Prostate gland (tissue), 2 donors: ENCODE measurements at regions not wholly inside any gene's neighbourhood (a gene's known extent, or its start where the extent isn't known, plus 50 kb on each side); places are given as distances from the start of the nearest gene placed in this dataset.

ENCODE experiments used
- DNase-seq: peaks from one replicate; pipeline ENCODE4 v3.0.0-alpha.2; 2019; ENCODE audit warnings: low spot score
- H3K27ac ChIP-seq, 2 donors: fragments of 200-600 bp; sonication (generic); 2 replicates each; pipeline ENCODE4 v1.5.1; 2017 to 2019
- H3K27me3 ChIP-seq: fragments of 200-600 bp; sonication (generic); replicated peaks from 2 replicates; pipeline ENCODE4 v1.5.1; 2019; ENCODE audit not compliant: insufficient read depth
- H3K36me3 ChIP-seq, 2 donors: fragments of 200-600 bp; sonication (generic); 1 replicate in 1 of 2; 2 replicates in 1 of 2; pipeline versions ENCODE4 v1.5.1 to v1.8.1; 2017 to 2019
- H3K4me1 ChIP-seq: fragments of 200-600 bp; sonication (generic); replicated peaks from 2 replicates; pipeline ENCODE4 v1.5.1; 2019
- H3K4me3 ChIP-seq, 2 donors: fragments of 200-600 bp; sonication (generic); 2 replicates each; pipeline ENCODE4 v1.5.1; 2017 to 2019
- H3K9me3 ChIP-seq: fragments of 200-600 bp; sonication (generic); 2 replicates; pipeline ENCODE4 v1.5.1; 2017
- POLR2A ChIP-seq: fragments of 450-650 bp; IDR thresholded peaks from one replicate; pipeline ENCODE4 v1.6.1; 2016; ENCODE audit warnings: antibody characterized with exemption, mild to moderate bottlenecking
- POLR2AphosphoS5 ChIP-seq: sonication (generic); formaldehyde crosslinking; IDR thresholded peaks from one replicate; pipeline ENCODE4 v1.6.1; 2017; ENCODE audit warnings: antibody characterized with exemption
- WGBS: methylation state at CpG from one replicate; pipeline ENCODE4 v1.1.5; 2018; 5-methylcytosine and 5-hydroxymethylcytosine counted together
- intact Hi-C: fragments of 100-400 bp; cut with DNase I; formaldehyde crosslinking; loops from one replicate; pipeline ENCODE4 v1.14.2; 2022
- TF ChIP-seq, protein P1 (sequence below), 4 experiments: fragments of 200-600 bp in 2 of 4; fragments of 450-650 bp in 2 of 4; sonication (generic) in 2 of 4; IDR thresholded peaks; 1 replicate in 3 of 4; 2 replicates in 1 of 4; pipeline ENCODE4 v1.5.1; 2016 to 2019; ENCODE audit warnings: antibody characterized with exemption in 4 of 4, mild to moderate bottlenecking in 2 of 4, moderate library complexity in 2 of 4

DNA sequence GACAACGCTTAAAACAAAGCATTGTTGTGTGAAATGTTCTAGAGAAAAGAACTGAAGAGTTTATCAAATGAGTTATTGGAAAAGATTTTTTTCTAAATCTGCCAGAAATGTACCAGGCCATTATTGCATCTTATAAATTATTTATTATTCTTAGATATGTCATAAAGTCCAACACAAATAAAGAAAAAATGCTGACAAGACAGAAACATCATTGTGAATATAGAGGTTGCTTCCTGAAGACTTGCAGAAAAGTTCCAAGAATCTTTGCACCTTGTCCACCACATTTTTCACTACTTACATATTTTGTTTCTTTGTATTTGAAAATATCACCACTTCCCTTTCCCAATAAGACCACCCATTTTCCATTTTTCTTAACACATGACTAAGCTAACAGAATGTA lies 545.8 kb downstream of the IQCM start:
- H3K36me3 ChIP-seq: no peaks in the 10 kb centered on the region
- H3K27ac ChIP-seq: no peak overlapping the region
- DNase-seq: no peak
- WGBS: 89% methylated on average over 1 of the region's 1 CpG
- no peaks in the 10 kb centered on the region for H3K9me3 ChIP-seq
- no peak overlapping the region for H3K4me3 ChIP-seq
- TF ChIP-seq POLR2A (no peak), POLR2AphosphoS5 (no peak)
- TF ChIP-seq, protein P1, sequence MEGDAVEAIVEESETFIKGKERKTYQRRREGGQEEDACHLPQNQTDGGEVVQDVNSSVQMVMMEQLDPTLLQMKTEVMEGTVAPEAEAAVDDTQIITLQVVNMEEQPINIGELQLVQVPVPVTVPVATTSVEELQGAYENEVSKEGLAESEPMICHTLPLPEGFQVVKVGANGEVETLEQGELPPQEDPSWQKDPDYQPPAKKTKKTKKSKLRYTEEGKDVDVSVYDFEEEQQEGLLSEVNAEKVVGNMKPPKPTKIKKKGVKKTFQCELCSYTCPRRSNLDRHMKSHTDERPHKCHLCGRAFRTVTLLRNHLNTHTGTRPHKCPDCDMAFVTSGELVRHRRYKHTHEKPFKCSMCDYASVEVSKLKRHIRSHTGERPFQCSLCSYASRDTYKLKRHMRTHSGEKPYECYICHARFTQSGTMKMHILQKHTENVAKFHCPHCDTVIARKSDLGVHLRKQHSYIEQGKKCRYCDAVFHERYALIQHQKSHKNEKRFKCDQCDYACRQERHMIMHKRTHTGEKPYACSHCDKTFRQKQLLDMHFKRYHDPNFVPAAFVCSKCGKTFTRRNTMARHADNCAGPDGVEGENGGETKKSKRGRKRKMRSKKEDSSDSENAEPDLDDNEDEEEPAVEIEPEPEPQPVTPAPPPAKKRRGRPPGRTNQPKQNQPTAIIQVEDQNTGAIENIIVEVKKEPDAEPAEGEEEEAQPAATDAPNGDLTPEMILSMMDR (IDR thresholded peaks at IDR 0.05): no peak
- no peaks in the 10 kb centered on the region for H3K27me3 ChIP-seq
- no peaks in the 10 kb centered on the region for H3K4me1 ChIP-seq
- intact Hi-C loops: no loop called here

DNA sequence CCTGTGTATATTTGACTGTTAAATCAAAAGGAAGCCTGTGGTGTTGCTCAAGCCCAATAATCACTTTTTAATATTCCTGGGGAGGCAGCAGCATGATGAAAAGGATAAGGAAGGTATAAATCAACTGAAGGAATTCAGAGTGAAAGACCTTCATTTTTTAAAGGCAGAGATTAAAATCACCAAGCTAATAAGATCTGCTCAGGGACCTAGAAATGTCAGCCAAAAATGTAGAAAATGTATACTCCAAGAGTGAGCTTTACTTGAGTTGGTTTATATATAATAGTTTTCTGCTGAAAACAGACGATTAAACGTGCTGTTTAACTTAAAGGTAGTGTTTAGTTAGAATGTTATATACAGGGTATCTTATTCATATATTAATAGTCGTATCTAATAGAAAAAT lies 549.3 kb downstream of the IQCM start:
- no peak for DNase-seq
- no peaks in the 10 kb centered on the region for H3K36me3 ChIP-seq
- no peaks in the 10 kb centered on the region for H3K4me1 ChIP-seq
- H3K27me3 ChIP-seq: no peaks in the 10 kb centered on the region
- TF ChIP-seq POLR2A: no peak
- TF ChIP-seq, protein P1 (IDR thresholded peaks at IDR 0.05): no peak
- no peak for TF ChIP-seq POLR2AphosphoS5
- no peak overlapping the region for H3K27ac ChIP-seq
- no peak overlapping the region for H3K4me3 ChIP-seq
- no peaks in the 10 kb centered on the region for H3K9me3 ChIP-seq
- 25% methylated on average over 3 of the region's 3 CpGs for WGBS
- intact Hi-C loops: no loop called here

DNA sequence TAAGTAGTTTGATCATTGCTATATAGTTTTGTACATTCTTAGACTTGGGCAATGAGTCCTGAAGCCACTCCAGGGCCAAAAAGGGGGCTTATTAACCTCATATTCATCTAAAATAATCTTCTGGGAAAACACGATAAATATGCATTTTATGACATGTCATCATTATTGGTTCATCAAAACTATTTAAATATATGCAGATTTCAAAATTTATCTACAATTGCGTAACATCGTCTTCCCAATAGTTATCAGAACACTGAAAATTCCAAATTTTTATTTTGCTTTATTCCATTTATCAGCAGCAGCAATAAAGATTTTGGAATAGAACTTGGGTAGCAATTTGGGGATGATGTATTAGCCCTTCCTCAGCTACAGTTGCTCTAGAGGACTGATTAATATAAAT lies 550.0 kb downstream of the IQCM start:
- Histone ChIP-seq H3K4me3 (no peak overlapping the region), H3K27ac (no peak overlapping the region), H3K36me3 (no peaks in the 10 kb centered on the region), H3K9me3 (no peaks in the 10 kb centered on the region), H3K27me3 (no peaks in the 10 kb centered on the region), H3K4me1 (no peaks in the 10 kb centered on the region)
- intact Hi-C loops: no loop called here
- TF ChIP-seq POLR2A (no peak), POLR2AphosphoS5 (no peak)
- TF ChIP-seq, protein P1 (IDR thresholded peaks at IDR 0.05): no peak
- no peak for DNase-seq
- 64% methylated on average over 3 of the region's 3 CpGs for WGBS

DNA sequence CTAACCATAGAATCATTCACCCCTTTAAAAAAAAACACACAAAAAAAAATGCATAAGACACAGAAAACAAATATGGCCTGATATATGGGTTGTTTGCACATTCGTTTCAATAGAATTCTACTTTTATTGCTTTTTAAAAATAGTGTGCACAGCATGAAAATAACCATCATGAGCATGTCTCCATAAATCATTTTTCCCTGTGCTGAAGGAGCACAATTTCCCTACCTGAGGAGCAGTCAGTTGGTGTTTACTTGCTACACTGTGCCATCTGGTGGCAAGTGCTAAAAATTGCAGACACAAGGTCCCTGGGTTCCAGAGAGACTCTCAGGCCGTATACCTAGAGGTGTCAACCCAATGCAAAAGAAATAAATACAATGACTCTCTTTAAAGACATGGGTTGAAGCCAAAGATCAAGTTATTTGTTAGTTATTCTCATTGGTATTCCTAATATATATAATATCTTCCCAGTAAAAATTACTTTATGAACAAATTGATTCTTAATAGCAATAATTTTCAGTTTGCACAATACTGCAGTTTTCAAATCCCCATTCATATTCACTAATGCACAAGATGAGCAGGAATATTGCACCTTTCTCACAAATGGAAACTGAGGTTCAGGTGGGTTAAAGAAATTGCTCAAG lies 551.4 kb downstream of the IQCM start:
- H3K27me3 ChIP-seq: no peaks in the 10 kb centered on the region
- H3K27ac ChIP-seq: no peak overlapping the region
- no peak for TF ChIP-seq POLR2A
- TF ChIP-seq, protein P1 (IDR thresholded peaks at IDR 0.05): peak in 3 of 4 experiments; percentile 29 to 56 (median 54)
- WGBS: 50% methylated on average over 2 of the region's 2 CpGs
- no peak overlapping the region for H3K4me3 ChIP-seq
- H3K9me3 ChIP-seq: no peaks in the 10 kb centered on the region
- H3K36me3 ChIP-seq: no peaks in the 10 kb centered on the region
- intact Hi-C loops: no loop called here
- peak; percentile 5 for DNase-seq
- H3K4me1 ChIP-seq: no peaks in the 10 kb centered on the region

DNA sequence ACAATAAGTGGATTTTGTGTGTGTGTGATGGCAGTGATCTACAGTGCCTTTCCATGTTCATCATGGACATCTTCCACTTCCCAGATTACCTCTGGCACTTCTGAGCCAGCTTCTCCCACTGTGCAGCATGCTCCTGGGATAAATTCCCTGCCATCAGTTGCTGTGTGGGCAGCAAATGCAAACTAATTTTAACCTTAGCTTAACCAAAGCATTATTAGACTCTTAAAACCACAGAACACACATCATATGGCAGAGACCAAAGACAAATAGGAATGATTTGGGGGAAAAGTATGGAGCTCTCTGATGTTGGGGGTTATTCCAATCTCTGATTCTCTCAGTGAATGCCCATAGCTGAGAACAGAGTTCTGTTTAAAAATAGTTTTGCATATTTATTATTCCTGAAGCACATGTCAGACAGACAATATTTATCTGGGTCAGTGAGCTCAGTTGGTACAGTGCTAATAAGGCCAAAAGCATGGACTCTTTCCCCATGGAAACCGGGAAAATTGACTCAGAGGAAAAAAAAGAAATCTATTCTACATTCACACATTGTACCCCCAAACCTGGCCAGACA lies 567.4 kb downstream of the IQCM start:
- no peak overlapping the region for H3K27ac ChIP-seq
- H3K4me3 ChIP-seq: no peak overlapping the region
- no peaks in the 10 kb centered on the region for H3K27me3 ChIP-seq
- H3K36me3 ChIP-seq: no peaks in the 10 kb centered on the region
- intact Hi-C loops: no loop called here
- H3K9me3 ChIP-seq: no peaks in the 10 kb centered on the region
- WGBS: 74% methylated on average over 1 of the region's 1 CpG
- DNase-seq: no peak
- no peaks in the 10 kb centered on the region for H3K4me1 ChIP-seq
- no peak for TF ChIP-seq POLR2A
- TF ChIP-seq, protein P1 (IDR thresholded peaks at IDR 0.05): no peak
- no peak for TF ChIP-seq POLR2AphosphoS5
